ENCODE measurements at regions not wholly inside any gene's neighbourhood (a gene's known extent, or its start where the extent isn't known, plus 50 kb on each side); places are given as distances from the start of the nearest gene placed in this dataset.

DNA sequence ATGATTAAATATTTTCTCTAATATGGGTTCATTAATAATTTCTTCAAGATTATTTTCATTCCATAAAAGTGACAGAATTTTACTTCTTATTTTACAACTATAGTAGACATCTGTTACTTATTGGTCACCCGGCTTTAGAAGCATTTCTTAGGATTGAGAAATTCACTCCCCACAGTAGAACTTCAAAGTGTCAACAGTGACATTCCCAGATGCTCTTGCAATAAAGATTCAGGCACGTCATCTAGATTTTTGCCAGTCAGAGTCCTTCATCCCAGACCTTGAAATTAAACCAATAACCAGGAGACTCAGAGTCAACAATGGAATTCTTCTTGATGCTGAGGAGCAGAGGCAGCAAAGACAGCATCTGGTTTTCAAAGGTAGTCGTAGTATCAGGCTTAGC lies 190.8 kb downstream of the VGLL3 start:
- H2BK120ac ChIP-seq (ENCODE audit: low read depth, low read length): peak overlapping the region; percentile 86; the same call in 1 of the 2 replicates
- H2AK5ac ChIP-seq (ENCODE audit: low read depth, low read length): peak overlapping the region; percentile 79; the same call in 1 of the 2 replicates
- H3K23ac ChIP-seq (ENCODE audit: low read depth, low read length): peak overlapping the region; percentile 82; the same call in 1 of the 2 replicates
- no peaks in the 10 kb centered on the region for H4K20me1 ChIP-seq (ENCODE audit: insufficient read depth, low read length)
- peak overlapping the region; percentile 99; the same call in 2 of the 3 replicates for H2BK15ac ChIP-seq (ENCODE audit: low read depth, low read length)
- ChIA-PET CTCF (no interaction called here), POLR2A (ENCODE audit: unreplicated experiment) (no interaction called here)
- BruUV-seq (replicated peaks): no TSS peak
- peak overlapping the region; percentile 58 for H3K4ac ChIP-seq (ENCODE audit: low read depth, low read length)
- H3K4me1 ChIP-seq (ENCODE audit: control insufficient read depth, insufficient read depth, low read length): peaks cover 3% of the 10 kb centered on the region; the same call in 1 of the 2 replicates
- no peak overlapping the region for H2AK9ac ChIP-seq (replicated peaks; ENCODE audit: low read depth, low read length, poor library complexity)
- in situ Hi-C loops (cut with MboI; ENCODE audit: low sequenced_read_pairs) (no loop called here), intact Hi-C loops (cut with micrococcal nuclease) (no loop called here), dilution Hi-C loops (cut with HindIII; ENCODE audit: low sequenced_read_pairs, unreplicated experiment) (no loop called here)
- H3K9ac ChIP-seq (ENCODE audit: low read depth, low read length): no peak overlapping the region
- peak overlapping the region; percentile 68 for H3K14ac ChIP-seq (replicated peaks; ENCODE audit: low read depth, low read length)
- peaks cover 3% of the 10 kb centered on the region for H3K9me1 ChIP-seq (ENCODE audit: insufficient read depth, low read length)
- H3K4me2 ChIP-seq (ENCODE audit: low read depth, low read length): no peak overlapping the region
- H2BK5ac ChIP-seq (ENCODE audit: low read depth, low read length, poor library complexity, severe bottlenecking): peak overlapping the region; percentile 25
- no peak for ATAC-seq (ENCODE audit: low read depth)
- no peak overlapping the region for H3K4me3 ChIP-seq (ENCODE audit: insufficient read depth, low read depth, low read length)
- DNase-seq: no peak
- peak overlapping the region; percentile 17; the same call in 1 of the 2 replicates for H3K18ac ChIP-seq (ENCODE audit: low read depth, low read length)
- WGBS, 2 experiments (ENCODE audit: extremely low coverage in 2 of 2, insufficient read length in 1 of 2): 100% methylated on average over 1 of the region's 3 CpGs; no CpG with 5 or more reads in 1 of the 2 experiments
- no peaks in the 10 kb centered on the region for H3K79me1 ChIP-seq (ENCODE audit: low read depth in 1 of 2, low read length in 2 of 2)
- H2BK20ac ChIP-seq (ENCODE audit: low read depth, low read length): peak overlapping the region; percentile 88
- no peak overlapping the region for H3K56ac ChIP-seq (ENCODE audit: extremely low read depth, insufficient read depth, low read length)
- H3K9me3 ChIP-seq (ENCODE audit: control insufficient read depth, insufficient read depth, low read length): peaks cover 1% of the 10 kb centered on the region; the same call in 1 of the 2 replicates
- no peaks in the 10 kb centered on the region for H3K36me3 ChIP-seq (ENCODE audit: control insufficient read depth, insufficient read depth, low read length)
- no peaks in the 10 kb centered on the region for H3K27me3 ChIP-seq (ENCODE audit: control insufficient read depth, insufficient read depth, low read length)
- H2AFZ ChIP-seq (replicated peaks; ENCODE audit: low read length, poor library complexity): peak overlapping the region; percentile 34
- H4K91ac ChIP-seq (ENCODE audit: insufficient read depth, low read depth, low read length): peak overlapping the region; percentile 69; the same call in 1 of the 2 replicates
- peak overlapping the region; percentile 36; the same call in 1 of the 2 replicates for H4K5ac ChIP-seq (ENCODE audit: low read depth, low read length)
- peak overlapping the region; percentile 16 to 50; a peak in 1 of 4 replicates for H4K8ac ChIP-seq (ENCODE audit: low read depth in 2 of 2, low read length in 2 of 2)
- no peak overlapping the region for H3K27ac ChIP-seq (ENCODE audit: insufficient read depth, low read length)
- no peak for TF ChIP-seq CTCF (conservative IDR thresholded peaks at IDR 0.05; ENCODE audit: low read depth, low read length)
- TF ChIP-seq BHLHE40 (IDR thresholded peaks at IDR 0.05; ENCODE audit: low read depth, low read length): no peak
- no peak for TF ChIP-seq MXI1 (IDR thresholded peaks at IDR 0.05; ENCODE audit: borderline replicate concordance, low read depth, low read length)
- TF ChIP-seq FOS (IDR thresholded peaks at IDR 0.05; ENCODE audit: low read depth, low read length): no peak
- TF ChIP-seq NFE2L2 (IDR thresholded peaks at IDR 0.05; ENCODE audit: low read depth, low read length): no peak
